Gastroesophageal sphincter (tissue), 3 donors: ENCODE measurements at regions not wholly inside any gene's neighbourhood (a gene's known extent, or its start where the extent isn't known, plus 50 kb on each side); places are given as distances from the start of the nearest gene placed in this dataset.

Source experiments
- POLR2A ChIP-seq, 2 donors: fragments of 450-650 bp; IDR thresholded peaks; one replicate each; pipeline ENCODE4 v1.6.1; 2017; ENCODE audit warnings: antibody characterized with exemption in 2 of 2, mild to moderate bottlenecking in 2 of 2, moderate library complexity in 1 of 2
- POLR2AphosphoS5 ChIP-seq: sonication (generic); formaldehyde crosslinking; IDR thresholded peaks from one replicate; pipeline ENCODE4 v1.6.1; 2017; ENCODE audit warnings: antibody characterized with exemption
- TF ChIP-seq, protein P1 (sequence below), 4 experiments: fragments of 200-600 bp in 2 of 4; fragments of 450-650 bp in 2 of 4; sonication (generic) in 1 of 4; IDR thresholded peaks; one replicate each; pipeline ENCODE4 v1.5.1; 2017 to 2019; ENCODE audit warnings: antibody characterized with exemption in 4 of 4, mild to moderate bottlenecking in 2 of 4, moderate library complexity in 2 of 4

DNA sequence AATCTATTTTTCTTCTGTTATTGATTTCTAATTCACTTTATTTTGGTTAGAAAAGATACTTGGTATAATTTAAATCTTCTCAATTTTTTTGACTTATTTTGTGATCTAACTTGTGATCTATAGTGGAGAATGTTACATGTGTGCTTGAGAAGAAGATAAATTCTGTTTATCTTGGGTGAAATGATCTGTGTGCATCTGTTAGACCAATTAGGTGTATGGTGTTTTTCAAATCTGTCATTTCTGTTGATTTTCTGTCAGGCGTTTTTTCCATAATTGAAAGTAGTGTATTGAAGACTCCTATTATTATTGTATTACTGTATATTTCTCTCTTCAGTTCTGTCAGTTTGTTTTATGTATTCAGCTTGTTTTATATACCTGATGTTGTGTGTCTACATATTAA is 1668.3 kb downstream of the PLA2G4A start:
- TF ChIP-seq, protein P1, sequence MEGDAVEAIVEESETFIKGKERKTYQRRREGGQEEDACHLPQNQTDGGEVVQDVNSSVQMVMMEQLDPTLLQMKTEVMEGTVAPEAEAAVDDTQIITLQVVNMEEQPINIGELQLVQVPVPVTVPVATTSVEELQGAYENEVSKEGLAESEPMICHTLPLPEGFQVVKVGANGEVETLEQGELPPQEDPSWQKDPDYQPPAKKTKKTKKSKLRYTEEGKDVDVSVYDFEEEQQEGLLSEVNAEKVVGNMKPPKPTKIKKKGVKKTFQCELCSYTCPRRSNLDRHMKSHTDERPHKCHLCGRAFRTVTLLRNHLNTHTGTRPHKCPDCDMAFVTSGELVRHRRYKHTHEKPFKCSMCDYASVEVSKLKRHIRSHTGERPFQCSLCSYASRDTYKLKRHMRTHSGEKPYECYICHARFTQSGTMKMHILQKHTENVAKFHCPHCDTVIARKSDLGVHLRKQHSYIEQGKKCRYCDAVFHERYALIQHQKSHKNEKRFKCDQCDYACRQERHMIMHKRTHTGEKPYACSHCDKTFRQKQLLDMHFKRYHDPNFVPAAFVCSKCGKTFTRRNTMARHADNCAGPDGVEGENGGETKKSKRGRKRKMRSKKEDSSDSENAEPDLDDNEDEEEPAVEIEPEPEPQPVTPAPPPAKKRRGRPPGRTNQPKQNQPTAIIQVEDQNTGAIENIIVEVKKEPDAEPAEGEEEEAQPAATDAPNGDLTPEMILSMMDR (IDR thresholded peaks at IDR 0.05) = no peak
- TF ChIP-seq POLR2AphosphoS5 (no peak), POLR2A (IDR thresholded peaks at IDR 0.05) (no peak)
